NCI-H748 (cell line): ENCODE measurements at regions not wholly inside any gene's neighbourhood (a gene's known extent, or its start where the extent isn't known, plus 50 kb on each side); places are given as distances from the start of the nearest gene placed in this dataset.
"Not testable (repeated sequence)": the region's sequence is repeated elsewhere in the genome, so short reads cannot be mapped to it uniquely, and the experiment has no call there.

ENCODE experiments used
- DNase-seq: peaks from one replicate; lab custom pipeline; 2025; ENCODE audit not compliant: unreplicated experiment; lab: John Stamatoyannopoulos, UW

DNA sequence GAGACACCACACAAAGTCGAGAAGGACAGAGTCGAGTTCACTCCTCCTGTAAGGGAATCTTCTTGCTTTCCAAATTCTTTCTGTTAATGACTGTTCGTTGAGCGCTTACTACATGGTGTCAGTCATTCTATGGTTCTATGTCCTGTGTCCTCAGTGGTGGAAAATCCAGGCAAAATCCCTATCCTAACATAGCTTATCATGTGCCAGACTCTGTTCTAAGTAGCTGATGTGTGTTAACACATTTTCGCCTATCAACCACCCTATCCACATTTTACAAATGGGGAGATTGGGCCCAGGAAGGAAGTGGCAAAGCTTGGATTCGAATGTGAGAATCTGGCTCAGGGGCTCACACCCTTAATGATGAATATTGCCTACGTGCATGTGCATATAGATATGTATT lies 280.1 kb downstream of the GATA3 start:
- no peak for DNase-seq

DNA sequence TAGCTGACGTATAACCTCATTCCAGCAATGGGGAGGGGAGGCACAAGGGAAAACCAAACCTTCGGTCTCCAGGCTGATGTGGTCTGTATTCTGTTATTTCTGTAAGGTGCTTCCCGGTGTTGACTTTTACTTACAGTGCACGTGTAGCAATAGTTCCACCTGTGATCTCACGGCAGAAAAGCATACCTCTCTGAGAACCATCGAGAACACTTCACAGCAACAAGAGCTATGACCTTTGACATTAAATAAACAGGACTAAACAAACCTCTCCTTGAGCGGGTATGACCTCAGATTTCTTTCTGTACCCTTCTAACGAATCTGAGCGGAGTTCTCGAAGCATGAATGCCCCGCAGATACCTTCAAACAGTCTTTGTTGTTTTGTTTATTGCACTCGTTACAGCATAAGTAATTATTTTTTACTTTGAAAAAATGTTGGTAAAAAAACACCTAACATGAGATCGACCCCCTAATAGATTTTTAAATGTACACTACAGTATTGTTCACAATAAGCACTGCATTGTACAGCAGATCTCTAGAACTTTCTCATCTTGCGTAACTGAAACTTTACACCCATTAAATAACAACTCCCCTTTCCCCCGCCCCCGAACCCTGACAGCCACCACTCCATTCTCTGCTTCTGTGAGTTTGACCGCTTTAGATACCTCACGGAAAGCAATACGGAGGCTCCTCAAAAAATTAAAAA lies 282.3 kb downstream of the GATA3 start:
- no peak for DNase-seq

DNA sequence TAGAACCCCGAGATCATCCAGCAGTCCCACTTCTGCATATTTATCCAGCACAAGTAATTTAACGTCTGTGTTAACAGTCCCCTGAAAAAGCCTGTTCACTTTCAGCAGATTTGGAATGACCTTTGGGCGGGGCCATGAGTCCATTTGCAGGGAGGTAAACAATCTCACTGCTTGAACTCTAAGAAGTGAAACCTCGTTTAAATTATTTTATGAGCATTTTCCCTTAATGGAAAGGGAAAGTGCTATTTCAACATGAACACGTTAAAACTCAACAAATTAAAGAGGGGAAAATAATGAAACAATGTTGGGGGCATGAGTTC lies 282.8 kb downstream of the GATA3 start:
- no peak for DNase-seq

DNA sequence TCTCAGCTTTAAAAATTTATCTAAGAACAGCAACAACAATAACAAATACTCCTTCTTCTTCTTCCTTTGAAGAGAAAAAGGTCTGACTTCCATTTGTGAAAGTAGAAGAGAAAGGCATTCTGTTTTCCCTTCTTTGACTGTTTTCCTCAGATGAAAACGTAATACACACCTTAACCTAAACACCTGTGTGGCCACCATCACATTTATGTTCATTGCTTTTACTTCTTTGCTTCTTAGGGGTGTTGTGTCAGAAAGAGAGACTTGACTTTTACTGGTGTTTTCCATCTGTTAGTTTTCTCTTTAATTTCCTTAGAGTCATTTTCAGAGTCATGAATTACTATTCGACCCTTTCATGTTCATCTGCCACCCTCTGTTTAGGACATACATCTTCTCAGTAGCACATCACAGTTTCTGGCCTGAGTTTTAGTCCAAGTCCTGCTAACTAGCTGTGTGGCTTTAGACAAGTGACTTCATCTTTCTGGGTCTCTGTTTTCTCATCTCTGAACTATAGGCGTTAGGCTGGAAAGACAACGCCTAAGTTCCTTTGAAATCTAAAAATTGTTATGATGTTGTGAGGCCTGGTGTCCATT lies 283.8 kb downstream of the GATA3 start:
- no peak for DNase-seq

DNA sequence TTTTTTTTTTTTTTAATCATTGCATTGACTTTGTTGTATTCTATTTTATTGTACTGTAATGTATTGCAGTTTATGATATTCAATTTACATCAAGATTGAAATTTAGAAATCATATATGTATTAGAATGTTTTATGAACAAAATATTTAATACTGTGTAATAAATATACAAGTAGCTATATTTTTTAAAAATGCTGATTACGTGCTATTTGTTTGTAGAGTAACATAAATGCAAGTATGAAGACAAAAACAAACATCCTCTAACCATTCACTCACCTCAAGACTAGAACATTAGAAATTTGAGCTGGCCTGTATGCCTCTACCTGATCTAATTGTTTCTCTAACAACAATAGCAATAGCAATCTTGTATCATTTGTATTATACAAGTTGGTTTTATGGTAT lies 290.3 kb downstream of the GATA3 start:
- DNase-seq: no peak

DNA sequence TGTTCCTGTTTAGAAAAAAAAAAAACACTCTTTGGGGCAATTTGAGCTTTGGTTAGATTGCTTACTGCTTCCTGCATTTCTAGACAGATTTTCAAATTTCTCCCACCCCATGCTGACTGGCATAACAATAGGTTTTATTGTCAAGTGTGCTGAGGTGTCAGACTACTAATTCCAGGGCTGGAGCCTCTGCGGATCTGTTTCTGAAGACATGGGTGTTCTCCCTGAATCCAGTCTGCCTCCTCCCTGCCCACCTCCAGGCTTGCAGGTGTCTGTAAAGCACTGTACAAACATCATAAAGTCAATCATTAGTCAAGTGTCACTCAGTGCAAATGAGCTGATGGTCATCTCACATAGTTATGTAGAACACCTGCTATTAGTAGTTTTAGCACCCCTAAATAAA lies 292.4 kb downstream of the GATA3 start:
- no peak for DNase-seq

DNA sequence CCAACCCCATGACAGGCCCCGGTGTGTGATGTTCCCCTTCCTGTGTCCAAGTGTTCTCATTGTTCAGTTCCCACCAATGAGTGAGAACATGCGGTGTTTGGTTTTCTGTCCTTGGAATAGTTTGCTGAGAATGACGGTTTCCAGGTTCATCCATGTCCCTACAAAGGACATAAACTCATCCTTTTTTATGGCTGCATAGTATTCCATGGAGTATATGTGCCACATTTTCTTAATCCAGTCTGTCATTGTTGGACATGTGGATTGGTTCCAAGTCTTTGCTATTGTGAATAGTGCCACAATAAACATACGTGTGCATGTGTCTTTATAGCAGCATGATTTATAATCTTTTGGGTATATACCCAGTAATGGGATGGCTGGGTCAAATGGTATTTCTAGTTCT lies 293.1 kb downstream of the GATA3 start:
- not testable (repeated sequence) for DNase-seq

DNA sequence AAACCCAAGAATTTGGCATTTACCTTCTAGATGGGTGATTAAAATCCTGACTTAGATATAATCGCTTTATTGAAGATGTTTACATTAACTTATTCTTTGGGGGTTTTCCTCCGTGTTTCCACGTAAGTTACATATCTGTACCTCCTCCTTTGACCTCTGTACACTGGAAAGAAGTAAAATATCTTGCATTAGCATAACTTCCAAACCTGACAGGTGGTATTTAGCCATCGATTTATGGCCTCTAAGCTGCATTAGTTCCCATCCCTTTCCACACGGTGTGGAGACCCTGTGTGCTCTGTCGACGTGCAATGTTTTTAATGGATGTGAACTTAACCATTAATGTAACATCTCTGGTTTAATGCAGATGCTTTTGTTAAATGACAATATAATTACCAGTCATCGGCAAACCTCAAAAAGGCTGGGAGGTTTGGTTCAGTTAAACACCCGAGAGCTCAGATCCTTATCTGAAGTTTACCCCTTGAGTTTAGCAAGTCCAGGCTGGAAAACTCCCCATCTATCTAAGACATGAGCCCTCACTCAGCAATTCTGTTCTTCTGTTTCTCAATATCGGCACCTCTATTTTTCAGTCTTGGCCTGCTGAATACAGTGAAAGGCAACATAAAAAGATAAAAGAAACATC lies 295.2 kb downstream of the GATA3 start:
- DNase-seq: no peak

DNA sequence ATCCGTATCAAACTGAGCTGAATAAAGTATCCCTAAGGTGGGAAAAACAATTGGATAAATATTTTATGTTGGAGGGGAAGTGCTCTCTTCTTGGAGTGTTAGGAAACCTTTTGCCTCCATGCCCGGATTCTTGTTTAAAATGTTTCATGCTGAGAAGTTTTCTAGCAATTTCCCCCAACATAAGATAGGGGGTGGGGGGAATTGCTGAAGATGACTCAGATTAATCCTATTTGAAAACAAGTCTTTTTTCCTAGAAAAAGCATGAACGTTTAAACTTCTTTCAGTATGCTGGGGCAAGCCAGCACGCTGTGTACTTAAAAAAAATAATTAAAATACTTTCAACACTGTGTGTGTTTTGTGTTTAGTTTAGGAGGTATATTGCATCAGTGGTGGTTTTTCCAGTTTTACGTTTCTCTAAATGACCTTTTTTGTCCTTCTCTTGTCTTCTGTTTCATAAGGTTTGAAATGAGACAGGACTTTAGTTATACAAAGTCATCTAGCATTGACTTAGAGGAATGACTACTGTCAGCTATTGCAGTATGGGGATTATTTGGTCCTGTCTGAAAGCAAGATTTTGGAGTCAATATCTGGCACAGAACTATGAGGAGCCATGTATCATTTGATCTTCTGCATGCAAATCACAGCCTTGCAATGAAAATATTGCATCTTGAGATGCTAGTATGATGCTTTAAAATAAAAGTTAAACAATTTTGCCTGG lies 295.9 kb downstream of the GATA3 start:
- DNase-seq: no peak

DNA sequence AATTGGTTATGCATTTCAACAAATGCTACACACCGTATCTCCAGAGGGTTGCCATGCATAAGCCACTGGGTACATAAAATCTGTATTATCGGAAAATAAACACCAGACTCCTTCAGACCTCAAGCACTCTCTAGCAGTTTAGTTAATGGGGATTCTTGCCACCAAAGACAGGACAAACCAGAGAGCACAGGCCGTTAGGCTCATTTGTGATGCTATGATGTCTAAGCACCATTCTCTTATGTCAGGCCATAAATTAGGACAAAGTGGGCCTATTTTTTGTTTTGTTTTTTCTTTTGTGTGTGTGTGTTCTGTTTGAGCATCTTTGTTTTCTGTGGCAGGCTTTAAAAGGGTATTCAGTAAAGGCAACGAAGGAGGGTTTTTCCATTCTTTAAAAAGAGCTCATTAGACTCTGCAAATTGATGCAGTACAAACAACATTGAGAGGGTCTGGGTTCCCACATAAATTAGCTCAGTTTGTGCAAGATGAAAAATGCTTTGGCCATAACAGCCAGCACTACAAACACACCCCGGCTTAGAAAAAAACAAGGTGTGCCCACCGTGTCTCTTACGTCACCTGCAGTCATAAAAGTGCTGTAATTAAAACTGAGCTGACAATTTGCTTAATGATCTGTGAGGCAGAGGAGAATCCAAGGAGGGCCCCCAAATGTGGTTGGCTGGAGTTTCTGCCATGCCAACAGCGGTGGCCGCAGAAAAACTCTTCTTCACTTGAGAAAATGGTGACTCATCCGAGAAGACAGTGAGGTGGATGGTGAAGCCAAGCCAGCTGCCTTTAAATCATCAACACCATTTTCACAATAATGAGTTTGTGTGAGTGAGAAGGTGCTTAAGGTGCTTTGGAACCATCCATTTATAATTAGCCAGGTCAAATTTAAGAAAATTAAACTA lies 297.9 kb downstream of the GATA3 start:
- peak; percentile 3 for DNase-seq

DNA sequence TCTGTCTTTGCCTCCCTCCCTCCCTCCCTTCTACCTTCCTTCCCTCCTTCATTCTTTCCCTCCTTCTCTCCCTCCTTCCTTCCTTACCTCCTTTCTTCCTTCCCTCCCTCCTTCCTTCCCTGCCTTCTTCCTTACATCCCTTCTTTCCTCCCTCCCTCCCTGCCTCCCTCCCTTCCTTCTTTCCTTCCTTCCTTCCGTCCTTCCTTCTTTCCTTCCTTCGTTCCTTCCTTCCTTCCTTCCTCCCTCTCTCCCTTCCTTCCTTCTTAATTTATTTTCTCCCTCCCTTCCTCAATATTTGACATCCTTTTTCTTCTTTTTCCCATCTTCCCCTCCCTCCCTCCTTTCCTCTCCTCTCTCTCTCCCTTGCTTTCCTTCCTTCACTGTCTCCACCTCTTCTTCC lies 301.8 kb downstream of the GATA3 start:
- DNase-seq: no peak

DNA sequence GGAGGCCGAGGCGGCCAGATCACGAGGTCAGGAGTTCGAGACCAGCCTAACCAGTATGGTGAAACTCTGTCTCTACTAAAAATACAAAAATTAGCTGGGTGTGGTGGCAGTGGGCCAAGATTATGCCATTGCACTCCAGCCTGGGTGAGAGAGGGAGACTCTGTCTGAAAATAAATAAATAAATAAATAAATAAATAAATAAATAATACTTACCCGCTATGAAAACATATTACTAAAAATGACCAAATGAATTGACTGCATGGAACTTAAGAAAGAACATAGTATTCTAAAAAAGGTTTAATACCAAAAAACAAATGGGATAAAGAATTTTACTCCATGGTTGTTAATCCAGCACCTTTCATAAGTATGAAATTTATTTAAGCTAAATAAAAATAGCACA lies 305.0 kb downstream of the GATA3 start:
- no peak for DNase-seq

DNA sequence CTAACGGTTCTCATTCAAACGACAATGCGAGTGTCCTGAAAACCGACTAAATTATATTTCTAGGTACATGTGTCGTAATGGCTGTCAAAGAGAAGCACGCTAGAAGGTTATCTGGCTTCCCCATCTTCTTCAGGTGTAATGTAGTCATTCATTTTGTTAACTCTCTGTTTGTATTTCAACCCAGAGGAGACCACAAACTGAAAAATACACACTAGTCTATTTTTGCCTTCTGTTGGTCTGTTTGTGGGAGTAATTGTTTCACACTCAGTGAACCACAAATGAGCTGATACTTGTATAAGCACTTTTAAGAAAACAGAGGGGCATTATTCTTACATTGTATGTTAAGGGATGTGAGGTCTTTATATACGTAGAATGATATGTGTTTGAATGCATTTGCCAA lies 305.9 kb downstream of the GATA3 start:
- DNase-seq: no peak

DNA sequence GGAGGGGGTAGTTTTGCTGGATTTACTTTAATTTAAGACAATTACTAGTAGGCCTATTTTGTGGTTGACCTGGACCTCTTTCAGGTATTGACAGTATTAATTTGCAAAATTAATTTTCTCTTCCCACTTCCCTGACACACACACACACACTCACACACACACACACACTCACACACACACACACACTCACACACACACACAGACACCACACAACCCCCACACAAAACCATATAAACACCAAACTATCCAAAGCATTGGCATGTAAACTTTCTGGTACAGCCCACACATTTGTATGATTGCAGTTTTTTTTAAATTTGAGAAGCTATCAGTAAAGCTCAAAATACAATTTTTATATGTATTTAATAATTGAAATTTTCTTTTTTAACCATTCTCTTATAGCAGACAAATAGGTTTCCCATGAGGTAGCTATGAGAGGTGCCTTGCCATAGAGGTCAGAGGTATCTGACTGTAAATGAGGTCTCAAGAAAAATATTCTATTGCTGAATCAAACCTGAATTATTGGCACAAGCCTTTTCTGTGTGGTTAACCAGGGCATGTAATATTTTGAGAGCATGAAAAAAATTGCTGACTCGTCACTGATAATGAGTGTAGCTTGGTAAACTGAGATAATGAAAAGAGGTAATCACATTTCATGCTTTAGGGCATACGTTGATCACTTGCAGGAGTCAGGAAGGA lies 306.5 kb downstream of the GATA3 start:
- no peak for DNase-seq

DNA sequence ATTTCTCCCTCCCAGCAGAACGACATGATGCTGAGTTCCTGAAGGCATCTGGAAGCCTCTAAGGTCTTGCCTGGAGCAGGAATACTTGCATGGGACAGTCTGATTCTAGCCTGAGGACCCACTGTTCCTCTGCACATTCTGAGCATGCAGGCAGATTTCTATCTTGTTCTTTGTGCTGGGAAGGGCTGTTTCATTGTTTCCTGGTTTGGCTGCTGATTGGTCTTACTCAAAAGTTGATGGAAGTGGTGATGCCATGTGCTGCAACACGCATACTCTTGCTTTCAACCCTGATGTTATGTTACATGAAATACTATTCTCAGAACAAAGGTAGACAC lies 307.0 kb downstream of the GATA3 start:
- DNase-seq: no peak

DNA sequence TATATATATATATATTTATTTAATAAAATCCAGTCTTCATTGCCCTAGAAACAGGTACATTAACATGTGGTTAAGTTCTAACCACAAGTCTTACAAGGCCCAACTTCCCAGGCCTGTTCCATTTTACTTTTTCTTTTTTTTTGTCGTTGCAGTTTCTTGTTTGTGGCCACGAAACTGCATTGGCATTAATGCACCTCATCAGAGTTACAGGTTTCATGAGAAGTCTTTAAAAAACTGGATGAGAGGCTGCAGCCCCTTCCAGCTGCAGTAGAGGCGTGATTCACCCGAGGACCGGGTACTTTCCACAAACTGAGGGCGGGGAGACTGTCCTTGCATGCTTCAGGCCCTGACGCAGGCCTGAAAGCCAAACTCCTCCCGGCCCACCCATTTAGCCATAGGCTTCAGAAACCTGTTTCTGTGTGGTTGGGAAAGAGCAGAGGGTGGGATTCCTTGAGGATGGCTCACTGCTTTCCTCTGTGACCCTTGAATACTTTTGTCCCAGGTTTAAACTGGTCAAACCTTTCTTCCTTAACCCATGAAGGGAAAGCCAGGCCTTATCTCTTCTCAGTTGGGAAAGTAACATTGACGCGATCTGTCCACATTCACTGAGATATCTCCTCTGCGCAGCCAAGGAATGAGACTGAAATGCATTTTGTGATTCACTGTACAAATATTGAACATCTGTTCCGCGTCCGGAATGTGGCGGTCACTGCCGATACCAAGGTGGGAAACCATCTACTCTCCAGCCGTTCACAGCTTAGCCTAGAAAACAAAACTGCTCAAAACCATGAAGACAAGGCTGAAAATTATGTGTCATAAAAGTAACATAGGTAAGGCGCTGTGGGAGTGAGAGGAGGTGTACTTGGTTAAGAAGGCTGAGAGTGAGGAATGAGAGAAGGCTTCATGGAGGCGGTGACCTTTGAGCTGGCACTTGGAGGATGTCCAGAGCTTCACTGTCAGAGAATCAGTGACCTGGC lies 311.7 kb downstream of the GATA3 start:
- no peak for DNase-seq

DNA sequence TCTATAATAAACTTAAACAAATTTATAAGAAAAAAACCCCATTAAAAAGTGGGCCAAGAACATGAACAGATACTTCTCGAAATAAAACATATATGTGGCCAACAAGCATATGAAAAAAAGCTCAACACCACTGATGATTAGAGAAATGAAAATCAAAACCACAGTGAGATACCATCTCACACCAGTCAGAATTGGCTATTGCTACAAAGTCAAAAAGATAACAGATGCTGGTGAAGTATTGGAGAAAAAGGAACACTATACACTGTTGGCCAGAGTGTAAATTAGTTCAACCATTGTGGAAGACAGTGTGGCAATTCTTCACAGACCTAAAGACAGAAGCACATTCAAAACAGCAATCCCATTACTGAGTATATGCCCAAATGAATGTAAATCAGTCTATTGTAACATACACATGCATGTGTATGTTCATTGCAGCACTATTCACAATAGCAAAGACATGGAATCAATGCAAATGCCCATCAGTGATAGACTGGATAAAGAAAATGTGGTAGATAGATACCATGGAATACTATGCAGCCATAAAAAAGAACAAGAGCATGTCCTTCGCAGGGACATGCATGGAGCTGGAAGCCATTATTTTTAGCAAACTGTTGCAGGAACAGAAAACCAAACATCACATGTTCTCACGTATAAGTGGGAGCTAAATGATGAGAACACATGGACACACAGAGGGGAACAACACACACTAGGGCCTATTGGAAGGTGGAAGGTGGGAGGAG lies 313.4 kb downstream of the GATA3 start:
- not testable (repeated sequence) for DNase-seq

DNA sequence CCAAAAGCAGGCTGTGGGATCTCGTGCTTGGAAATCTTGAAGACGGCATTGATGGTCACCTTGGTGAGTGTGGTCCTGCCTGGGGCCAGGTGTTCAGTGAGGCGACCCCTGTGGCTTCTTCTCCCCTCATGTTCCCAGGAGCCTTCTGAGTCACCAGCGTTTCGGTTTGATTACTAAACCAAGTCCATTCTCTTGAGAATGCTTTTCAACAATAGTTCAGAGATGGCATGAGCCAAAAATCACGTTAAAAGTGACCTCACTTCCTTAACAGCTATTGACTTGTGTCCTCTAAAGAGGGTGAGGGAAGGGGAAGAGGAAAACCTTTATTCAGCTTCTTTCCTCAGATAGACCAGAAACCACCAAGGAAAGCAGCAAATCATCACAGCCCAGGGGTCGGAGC lies 315.2 kb downstream of the GATA3 start:
- no peak for DNase-seq

DNA sequence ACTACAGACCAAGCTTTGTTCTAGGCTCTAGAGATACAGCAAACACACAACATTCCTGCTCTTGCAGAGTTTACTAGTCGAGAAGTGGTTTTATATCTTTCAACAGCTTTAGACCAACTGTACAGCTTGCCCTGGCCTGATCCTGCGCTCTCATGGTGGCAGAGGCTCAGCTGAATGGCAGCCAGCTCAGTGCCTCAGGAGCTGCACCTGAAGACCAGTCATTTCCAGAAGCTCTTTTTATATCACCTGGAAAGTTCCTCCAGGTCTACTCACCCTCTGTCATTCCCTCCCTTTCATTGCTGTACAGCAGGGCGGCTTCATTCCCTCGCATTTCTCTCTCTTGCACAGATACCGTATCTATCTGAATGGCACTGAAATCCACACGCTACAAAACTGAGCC lies 319.8 kb downstream of the GATA3 start:
- no peak for DNase-seq
